HG02678 (cell line): ENCODE measurements at regions not wholly inside any gene's neighbourhood (a gene's known extent, or its start where the extent isn't known, plus 50 kb on each side); places are given as distances from the start of the nearest gene placed in this dataset.

Experiments used
- ATAC-seq: cut with Tn5 transposase; IDR thresholded peaks from one replicate; pipeline ENCODE4 v1.9.1; 2021; ENCODE audit warnings: mild to moderate bottlenecking, moderate library complexity; ENCODE audit not compliant: unreplicated experiment

DNA sequence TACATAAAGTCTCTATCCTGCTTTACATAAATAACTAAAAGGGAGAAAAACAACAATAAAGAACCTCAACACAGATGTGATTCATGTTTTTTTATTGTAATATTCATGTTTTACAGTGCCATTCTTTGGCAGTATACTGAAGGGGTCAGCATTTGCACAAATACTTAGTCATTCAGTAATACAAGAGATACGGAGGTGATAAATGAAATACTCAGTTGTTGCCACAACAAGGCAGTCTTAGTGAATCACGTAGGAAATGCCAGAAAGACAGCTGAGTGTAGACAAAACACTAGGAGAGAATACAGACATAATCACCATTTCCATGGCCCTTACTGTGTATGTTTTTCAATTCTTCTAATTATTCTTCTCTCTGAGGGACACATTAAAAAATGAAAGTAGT is 910.4 kb downstream of the METTL15 start:
- ATAC-seq, result no peak

DNA sequence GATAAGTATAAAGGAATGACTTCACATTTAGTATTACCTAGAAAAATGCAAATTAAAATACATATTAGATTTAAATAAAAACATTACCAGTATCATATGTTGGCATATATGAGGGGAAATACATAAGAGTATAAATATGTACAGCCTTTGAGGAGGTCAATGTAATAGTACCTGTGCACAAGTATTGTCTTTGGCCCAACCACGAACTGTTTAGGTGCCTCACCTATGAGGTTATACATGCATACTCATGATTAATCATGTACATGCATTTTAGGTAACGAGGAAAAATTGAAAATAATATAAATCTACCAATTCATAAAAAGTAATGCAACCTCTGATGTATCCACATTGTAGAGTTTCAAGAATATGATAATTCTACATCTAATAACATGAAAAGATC is 909.8 kb downstream of the METTL15 start:
- no peak for ATAC-seq

DNA sequence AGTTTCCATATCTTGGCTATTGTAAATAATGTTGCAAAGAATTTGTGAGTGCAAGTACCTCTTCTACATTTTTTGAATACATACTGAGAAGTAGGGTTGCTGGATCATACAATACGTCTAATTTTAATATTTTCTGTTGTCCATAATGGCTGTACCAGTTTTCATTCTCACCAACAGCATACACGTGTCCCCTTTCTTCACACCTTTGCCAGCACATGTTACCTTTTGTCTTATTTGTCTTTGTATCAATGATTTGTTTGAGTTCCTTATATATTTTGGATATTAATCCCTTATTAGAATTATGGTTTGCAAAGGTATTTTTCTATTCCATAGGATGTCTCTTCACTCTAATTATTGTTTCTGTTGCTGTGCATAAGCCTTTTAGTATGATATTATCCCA is 904.3 kb downstream of the METTL15 start:
- no peak for ATAC-seq

DNA sequence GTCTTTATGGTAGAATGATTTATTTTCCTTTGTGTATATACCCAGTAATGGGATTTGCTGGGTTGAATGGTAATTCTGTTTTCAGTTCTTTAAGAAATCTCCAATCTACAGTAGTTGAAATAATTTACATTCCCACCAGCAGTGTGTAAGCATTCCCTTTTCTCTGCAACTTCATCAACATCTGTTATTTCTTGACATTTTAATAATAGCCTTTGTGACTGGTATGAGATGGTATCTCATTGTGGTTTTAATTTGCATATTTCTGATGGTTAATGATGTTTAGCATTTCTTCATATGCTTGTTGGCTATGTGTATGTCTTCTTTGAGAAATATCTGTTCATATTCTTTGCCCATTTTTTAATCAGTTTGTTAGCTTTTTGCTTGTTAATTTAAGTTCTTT is 901.2 kb downstream of the METTL15 start:
- ATAC-seq, result no peak

DNA sequence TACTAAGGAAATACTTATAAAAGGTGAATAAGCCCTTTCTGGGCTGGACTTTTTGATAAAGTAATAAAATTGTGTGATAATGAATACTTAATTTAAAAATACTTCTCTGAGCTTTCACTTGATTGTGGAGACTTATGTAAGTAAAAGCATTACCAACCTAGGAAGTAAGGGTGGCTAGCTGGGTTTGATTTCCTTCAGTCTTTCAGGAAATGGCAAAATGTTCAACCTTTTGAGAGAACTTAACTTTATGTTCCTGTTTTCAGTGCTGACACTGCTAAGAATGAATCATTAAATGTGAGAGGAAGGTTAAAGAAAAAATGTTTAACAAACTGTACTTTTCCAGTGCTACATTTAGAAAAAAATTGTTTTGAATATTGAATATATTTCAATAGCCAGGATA is 900.3 kb downstream of the METTL15 start:
- ATAC-seq, result no peak

DNA sequence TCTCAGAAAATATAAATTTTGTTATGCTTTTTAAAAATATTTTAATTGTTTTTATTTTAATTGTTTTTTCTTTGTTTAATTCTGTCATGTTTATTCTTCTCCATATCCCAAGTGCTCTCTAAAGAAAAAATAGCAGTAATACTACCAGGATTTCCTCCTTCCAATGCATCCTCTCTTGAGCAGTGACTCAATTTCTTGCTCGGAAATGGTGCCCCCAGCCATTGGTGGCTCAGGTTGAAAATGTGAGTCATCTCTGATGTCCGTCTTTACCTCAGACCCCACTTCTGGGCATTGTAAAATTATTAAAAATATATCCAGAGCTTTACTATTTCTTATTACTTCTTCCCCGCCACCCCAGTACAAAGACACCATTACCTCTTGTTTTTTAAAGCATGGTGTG is 898.5 kb downstream of the METTL15 start:
- no peak for ATAC-seq

DNA sequence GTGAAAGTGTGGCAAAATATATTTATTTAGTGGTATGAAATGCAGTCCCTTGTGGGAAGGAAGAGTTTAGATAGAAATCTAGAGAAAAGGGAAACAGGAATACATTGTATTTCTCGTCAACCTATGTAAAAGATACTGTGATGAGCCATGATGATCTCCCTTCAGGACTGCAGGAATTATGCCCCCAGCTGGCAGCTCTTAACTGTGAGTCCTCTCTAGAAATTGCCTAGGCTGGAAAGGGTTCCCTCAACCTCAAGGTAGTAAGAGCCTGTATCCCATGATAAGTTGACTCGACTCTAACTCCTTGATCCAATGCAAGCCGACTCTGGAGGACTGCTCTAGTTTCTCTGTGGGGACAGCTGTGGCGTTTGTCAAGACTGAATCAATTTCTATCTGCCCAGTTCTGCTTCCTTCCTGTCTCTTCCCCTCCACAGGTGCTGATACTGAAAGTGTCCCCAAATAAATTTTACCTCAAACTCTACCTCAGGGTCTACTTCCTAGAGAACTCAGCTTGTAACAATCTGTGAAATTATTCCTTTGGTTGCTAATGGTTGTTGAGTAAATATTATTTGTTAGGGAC is 897.3 kb downstream of the METTL15 start:
- no peak for ATAC-seq

DNA sequence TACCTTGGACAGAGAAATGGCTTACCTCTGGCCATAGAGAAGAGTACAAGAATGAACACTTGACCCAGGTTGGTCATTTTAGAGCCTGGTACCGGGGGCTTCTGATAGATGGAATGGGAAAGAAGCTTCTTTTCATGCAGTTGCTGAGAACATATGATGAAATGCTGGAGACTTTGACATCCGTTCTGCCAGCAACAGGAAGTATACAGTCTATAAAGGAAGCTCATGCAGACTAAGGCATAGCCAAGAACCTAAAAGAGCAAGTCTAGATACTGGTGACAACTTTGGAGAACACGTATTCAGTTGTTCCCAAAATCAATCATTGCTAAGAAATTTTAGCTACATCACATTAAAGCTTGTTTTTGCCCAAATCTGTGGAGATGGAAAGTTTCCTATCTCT is 894.6 kb downstream of the METTL15 start:
- ATAC-seq, result no peak

DNA sequence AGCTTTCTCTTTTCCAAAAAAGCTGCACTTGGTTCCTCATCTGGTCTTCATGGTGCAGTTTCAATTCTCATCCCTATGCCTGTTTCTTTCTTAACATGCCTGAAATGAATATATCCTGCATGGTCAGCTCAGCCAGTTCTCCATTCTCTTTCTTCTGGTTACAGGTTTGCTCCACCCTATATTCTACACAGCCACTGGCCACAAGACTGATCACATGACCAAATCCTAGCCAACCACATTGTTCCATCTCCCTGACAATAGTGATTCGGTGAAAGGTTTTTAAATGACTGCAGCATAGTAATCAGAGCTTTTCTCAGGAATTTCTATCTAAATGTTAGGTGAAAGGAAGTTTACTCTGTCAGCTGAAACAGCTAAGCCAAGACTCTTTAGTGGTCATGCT is 891.4 kb downstream of the METTL15 start:
- no peak for ATAC-seq

DNA sequence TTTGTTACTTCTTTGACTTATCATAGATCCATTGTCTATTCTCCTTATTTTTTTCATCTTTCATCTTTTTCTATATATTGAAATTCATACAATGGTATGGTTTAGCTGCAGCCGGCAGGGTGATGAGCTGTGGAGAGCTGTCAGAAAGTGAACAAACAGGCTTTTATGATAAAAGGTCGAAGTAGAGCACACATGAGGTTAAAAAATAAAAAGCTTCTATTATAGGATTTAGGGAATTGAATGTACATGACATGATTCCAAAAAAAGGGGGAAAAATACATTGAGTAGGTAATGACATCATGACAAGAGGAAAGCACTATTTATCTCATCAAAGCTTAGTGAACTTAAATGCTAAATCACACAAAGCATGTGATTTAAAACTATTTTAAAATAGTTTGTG is 884.8 kb downstream of the METTL15 start:
- ATAC-seq, result no peak

DNA sequence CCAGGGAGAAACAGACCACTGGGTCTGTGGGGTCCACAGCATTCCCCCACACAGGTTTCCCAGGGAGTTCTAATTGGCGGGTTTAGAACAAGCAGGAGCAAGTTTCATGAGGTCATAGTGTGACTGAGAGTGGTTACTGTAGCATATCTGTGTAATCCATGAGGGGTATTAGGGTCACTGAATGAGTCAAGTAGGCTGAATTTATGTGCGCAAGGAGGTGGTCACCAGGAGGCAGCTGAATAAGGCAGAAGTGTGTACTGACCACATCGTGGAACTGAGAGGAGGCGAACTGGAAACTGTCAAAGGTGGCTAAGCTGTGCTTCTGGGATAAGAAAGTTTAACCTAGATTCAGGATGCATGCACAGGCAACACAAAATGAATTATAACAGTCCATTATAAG is 876.0 kb downstream of the METTL15 start:
- no peak for ATAC-seq

DNA sequence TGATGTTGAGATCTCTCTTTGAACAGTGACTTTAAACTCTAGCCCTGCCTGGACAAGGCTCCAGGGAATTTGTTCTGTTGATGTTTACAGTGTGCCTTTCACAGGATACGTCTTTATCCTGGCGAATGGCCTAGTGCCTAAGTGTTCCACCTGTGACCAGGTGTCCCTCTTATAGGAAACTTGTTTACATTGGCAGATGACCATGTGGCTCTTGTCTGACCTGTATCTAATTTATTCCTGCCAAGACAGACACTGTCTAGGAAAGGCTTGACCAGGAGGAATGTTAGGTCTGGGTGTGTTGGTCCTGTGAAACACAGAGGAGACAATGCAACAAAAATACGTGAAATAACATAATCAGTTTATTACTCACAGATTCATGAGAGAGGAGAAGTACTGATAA is 875.6 kb downstream of the METTL15 start:
- no peak for ATAC-seq

DNA sequence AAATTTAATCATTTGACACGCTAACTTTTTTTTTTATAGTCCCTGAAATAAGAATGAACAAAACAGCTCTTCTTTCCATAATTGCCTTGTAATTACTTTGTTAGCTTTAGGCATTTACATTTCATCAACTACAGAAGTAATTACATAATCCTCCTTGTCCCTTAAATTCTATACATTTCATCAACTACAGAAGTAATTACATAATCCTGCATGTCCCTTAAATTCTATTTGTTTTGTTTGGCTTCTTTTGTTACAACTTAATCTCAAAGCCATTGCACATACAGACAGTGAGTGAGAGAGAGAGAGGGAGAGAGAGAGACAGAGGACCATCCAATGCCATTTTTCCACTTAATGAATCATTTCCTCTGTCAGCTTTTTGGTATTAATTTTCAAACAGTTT is 873.2 kb downstream of the METTL15 start:
- ATAC-seq, result no peak

DNA sequence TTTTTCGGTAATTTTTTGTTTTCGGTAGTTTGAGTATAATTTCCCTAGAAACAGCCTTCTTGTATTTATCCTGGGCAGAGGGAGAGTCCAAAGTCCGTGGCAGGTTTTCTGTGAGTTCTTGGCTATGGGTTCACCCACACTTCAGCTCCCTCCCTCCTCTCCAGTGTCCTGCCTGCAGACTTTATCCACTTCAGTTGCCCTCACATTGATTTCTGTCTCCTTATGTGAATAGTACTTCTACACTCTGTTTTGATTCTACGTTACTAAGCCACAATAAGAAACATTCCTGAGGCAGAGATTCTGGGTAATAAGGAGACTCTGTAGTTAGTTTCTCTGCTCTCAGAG is 868.6 kb downstream of the METTL15 start:
- no peak for ATAC-seq

DNA sequence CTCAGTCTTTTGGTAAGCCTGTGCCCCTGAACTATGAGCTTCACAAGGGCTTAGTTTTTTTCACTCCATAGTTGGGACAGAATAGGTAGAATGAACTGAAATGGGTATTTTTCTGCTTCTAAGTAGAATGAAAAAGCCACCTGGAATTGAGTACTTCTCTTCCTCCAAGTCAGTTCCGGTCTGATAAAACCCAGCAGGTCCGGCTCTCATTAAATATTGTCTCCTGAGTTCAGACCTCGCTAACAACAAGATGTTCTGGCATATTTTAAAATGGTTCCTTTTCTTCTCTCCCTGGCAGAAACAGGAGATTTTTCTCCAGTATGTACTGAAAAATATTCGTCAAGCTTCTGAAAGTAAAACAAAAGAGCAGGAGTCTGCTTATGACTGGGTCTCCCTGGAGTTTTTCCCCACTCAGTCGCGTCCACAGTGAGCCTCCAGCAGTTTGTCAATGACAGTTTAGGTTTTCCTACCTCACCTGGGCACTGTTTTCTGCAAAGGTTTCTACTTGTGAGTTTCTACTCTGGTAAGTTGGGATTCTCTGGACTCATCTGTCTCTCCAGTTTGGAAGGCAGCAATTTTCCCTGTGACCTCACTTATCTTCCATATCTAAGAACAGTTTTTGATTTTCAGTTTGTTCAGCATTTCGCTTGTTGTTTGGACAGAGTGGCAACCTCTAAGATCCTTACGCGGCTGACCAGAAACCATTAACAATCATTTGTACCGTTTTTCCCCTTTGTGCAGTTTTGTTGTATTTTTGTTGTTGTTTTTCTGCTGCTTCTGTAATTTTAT is 868.0 kb downstream of the METTL15 start:
- no peak for ATAC-seq

DNA sequence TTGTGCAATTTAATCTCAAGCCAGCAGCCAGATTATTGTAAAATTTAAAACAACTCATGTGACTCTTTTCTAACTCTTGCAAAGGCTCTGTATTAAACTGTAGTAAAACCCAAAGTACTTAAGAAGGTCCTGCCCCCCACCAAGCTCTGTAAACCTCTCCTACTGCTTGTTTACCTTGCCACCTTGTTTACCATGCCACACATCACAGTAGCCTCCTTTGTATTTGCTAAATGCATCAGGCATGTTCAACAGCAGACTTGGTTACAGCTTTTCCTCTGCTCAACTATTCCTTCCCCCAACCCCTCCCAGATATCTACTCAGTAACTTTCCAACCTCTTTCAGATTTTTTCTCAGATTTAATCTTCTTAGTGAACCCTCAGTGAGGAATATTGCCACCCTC is 861.6 kb downstream of the METTL15 start:
- no peak for ATAC-seq

DNA sequence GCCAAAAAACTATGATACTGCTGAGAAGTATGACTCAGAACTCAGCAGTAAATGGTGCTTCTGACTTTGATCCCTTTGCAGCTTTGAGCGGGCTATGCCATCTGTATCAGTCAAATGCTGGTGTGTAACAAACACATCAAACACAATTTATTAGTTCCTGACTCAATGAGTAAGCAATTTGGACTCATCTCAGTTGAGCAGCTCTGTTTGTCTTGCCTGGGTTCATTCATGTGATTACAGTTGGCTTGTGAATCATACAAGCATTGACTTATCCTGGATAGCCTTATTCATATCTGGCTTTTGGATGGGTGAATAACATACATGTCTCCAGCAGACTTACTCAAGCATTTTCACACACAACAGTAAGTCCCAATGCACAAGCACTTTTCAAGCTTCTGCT is 858.8 kb downstream of the METTL15 start:
- no peak for ATAC-seq

DNA sequence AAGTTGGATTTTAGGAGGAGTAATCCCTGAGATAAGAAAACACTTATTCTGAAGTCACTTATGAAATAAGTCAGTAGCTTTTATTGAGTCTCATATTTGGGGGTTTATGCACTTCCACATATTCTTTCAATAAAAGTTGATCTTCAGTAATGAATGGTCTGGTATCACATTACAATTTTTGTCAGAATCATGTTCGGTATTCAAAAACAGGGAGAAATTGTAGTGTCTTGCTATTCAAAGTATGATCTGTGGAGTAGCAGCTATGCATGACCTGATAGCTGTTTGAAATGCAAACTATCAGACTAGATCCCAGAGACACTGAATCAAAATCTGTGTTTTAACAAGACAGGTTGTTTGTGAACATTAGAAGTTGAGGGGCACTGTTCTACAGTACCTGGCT is 857.6 kb downstream of the METTL15 start:
- ATAC-seq, result no peak

DNA sequence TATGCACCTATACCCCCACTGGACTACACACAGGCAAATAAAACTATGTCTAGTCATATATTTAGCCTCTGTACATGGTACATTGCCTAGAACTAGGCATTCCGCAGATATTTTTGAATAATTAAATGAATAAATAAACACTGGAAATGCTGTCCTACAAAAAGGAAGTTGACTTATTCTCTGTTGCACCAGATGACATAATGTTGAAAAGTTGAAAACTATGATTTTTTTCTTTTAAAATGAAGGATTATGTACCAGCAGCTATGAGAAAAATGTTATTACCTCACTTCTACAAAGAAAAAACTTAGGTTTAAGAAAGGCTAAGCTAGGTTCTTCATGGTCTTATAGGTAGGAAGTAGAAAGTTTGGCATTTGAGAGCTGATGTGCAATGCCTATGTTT is 856.6 kb downstream of the METTL15 start:
- ATAC-seq, result no peak

DNA sequence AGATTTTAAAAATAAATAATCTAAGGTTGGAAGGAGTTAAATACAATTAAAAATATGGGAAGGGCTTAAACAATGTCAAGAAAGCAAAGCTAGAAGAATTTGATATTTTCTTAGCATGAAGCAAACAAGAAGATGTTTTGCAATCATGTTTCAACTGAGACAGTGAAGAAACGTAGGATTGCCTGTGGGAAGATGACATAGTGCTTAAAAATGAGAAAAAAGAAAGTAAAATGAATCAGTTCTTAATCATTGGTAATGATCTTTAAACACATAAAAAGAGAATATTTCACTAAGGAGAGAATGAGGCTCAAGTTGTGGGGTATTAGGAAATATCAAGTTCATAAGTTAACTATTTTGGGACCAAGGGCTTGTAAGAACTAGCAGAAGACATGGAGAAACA is 855.0 kb downstream of the METTL15 start:
- ATAC-seq, result no peak

DNA sequence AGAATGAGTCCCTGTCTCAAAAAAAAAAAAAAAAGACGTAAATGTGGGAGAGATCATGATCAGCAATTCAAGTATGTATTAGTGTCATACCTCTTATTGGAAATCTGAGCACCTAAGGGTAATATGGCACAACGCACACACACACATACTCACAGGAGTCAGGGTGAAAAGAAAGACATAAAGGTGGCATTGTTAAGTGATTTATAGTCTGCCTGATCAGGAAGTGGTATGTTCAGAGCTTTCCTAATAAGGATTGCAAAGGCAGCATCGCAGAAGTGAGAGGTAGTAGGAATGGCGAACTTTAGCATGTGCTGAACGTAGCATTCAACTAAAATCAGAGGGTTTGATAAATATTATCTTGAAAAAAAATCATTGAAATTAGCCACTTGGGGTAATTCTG is 854.3 kb downstream of the METTL15 start:
- ATAC-seq, result no peak

DNA sequence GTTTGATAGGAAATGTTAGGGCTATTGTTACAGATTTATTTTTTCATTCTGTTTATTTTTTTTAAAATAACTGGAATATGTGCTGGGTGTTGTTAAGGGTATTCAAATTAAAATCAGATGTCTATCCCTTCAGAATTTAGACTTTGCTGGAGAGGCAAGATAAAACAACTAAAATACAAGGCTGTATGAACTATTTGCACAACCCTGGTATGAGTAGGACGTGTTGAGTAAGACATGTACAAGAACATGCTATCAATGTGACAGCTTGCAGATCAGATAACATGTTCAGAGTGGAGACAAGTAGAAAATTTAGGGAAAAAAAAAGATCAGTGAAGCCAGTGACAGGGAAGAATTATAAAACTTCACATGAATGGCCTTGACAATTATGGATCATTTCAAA is 853.5 kb downstream of the METTL15 start:
- no peak for ATAC-seq

DNA sequence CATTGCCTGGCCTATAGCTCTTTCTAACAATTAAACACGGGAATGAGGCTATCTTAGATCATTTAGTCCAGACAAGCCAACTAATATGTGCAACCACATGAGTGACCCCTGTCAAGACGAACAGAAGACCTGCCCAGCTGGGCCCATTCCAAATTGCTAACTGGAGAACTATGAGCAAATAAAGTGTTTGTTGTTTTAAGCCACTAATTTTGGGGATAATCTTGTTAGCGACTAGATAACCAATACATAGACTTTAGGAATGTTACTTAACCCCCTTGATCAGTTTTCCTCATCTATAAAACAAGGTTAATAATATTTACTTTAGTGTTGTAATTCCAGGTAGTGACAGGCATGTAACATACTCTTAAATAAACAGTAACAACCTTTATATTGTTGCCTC is 848.3 kb downstream of the METTL15 start:
- no peak for ATAC-seq
